ENCODE measurements at regions not wholly inside any gene's neighbourhood (a gene's known extent, or its start where the extent isn't known, plus 50 kb on each side); places are given as distances from the start of the nearest gene placed in this dataset.
"Not testable (repeated sequence)": the region's sequence is repeated elsewhere in the genome, so short reads cannot be mapped to it uniquely, and the experiment has no call there.

DNA sequence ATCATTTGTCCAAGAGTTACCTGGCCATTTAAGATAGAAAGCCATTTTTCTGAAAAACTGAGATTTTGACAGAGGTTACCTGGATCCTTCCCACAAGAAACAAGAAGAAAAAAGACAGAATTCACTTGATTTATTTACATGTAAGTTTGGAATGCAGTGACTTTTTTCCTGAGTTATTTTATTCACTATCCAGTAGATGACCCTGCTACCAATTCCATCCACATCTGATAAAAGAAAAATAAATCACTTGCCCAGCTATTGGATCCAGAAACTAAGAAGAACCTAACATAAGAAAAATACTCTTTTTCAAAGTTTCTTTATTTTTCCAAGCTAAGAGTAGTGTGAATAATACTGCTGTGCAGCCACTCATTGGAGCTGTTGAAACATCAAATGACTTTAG, 275.2 kb downstream of the CETN3 start:
- DNase-seq (ENCODE audit: low read depth), result no peak

GRCh38 chr5:90133941-90134340, 275.6 kb downstream of the CETN3 start:
- DNase-seq (ENCODE audit: low read depth), result no peak

DNA sequence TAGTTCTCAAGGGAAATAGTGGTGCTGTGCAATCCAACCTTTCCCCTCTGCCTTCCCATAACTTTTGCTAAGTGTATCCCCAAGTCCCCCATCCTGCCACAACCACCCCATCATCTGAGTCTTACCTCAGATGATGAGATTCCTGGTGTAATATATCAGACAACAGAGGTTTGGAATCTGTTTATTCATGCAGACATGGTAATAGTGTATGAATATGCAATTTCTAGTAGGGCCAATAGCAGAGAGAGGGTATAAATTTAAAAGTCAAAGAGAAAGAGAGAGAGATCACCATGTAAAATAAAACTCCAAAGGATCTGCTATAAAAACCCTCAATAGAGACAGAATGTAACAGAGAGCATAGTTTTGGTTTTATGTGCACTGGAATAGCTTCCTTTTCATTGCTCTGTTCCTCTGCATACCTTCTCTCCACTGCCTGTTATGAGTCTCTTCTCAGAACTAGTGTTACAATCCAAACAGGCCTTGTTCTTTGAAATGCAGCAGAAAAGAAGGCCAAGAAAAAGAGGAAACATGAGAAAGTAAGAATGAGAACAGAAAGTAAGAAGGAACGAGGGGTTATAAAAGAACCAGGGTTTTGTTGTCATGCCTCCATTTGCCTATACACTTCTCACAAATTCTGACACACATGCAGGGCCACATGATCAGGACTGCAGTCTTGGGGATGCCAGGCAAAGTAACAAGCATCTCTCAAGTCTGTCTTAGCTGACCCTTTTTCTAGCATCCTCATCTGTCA, 278.0 kb downstream of the CETN3 start:
- DNase-seq (ENCODE audit: low read depth), result no peak

DNA sequence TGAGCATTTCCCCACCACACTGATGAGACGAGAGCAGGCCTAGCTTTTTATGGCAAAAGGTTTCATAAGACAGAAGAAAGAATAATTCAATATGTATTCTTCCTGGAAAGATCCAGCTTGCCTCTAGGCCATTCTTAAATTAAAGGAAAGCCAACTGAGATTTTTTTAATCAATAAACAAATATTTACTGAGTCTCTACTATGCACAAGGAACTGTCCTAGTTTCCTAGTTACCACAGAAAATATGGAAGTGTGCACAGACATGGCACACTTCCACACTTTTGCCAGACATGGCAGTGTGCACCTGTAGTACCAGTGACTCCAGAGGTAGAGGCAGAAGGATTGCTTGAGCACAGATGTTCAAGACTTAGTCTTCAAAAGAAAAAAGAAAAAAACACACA, 281.0 kb downstream of the CETN3 start:
- no peak for DNase-seq (ENCODE audit: low read depth)

- no peak for DNase-seq (ENCODE audit: low read depth)
Measured at GRCh38 chr5:90119531-90119971, 290.0 kb downstream of the CETN3 start.

DNA sequence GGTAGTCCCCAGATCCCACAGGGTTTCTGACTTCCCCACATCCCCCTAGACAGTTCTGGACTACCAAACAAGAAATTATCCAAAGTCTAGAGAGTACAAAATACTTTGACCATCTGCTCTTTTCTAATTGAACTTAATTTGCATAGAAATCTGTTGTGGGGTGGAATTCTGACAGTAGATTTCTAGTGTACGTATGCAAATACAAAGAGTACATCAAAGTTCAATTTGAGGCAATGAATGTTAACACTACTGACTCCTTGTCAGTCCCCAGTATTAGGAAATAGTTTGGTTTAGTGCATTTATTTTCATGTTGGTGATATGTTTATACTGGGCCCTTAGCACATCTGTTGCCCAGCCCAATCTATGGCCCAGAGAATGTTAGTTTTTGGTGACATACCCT, 292.6 kb downstream of the CETN3 start:
- DNase-seq (ENCODE audit: low read depth), result no peak

GRCh38 chr5:90113108-90113507, 296.4 kb downstream of the CETN3 start:
- no peak for DNase-seq (ENCODE audit: low read depth)

DNA sequence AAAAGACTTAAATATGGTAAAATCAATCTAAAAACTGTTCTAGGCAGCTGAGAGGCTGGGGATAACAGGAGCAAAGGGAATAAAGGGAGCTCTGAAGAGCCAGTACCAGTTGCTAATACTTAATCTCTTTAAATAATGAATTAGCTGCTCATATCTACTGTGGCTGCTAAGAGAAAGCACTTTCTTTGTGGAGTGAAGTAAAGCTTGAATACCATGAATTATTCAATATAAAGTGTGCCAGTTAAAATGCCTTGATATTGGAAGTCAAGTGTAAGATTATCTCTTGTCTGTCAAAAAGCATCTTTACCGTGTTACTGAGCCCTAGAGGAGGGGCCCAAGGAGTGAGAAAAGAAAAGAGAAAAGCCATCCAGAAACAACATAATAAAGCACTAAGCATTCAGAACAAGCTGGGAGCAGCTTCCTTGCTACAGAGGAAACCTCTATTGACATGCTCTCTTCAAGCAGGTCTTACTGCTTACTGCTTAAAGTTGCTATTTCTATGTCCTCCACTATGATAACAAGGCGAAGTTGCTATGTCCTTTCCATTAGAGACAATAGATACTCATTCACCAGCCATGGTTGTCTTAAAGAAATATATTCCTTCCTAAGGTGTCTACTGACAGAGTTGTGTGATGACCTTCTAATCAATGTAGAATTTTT, 297.4 kb downstream of the CETN3 start:
- DNase-seq (ENCODE audit: low read depth), result no peak

- DNase-seq (ENCODE audit: low read depth), result no peak
Measured at GRCh38 chr5:90111364-90112032, 298.1 kb downstream of the CETN3 start.

DNA sequence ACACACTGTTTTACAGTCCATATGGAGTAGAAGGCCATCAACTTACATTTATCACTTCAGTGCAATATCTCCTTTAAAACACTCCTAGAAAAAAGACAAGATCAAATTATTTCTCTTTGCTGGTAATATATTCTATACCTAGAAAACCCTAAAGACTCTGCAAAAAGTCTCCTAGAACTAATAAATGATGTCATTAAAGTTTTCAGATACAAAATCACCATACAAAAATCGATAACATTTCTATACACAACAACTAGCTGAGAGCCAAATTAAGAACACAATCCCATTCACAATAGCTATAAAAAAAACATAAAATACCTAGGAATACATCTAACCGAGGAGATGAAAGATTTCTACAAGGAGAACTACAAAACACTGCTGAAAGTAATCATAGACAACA, 300.3 kb downstream of the CETN3 start:
- no peak for DNase-seq (ENCODE audit: low read depth)

- DNase-seq (ENCODE audit: low read depth), result no peak
Measured at GRCh38 chr5:90099099-90099498, 310.5 kb downstream of the CETN3 start.

DNA sequence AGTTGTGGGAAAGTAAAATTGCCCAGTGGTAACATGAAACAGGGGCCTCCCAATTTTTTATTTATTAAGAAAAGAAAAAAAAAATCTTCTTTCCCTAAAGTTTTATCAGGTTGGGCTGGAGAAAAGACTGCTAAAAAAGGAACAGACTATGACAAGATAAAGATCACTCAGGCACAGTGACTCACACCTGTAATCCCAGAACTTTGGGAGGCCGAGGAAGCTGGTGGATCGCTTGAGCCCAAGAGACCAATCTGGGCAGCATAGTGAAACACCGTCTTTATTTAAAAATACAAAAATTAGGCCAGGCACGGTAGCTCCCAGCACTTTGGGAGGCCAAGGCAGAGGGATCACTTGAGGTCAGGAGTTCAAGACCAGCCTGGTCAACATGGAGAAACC, 312.5 kb downstream of the CETN3 start:
- no peak for DNase-seq (ENCODE audit: low read depth)

DNA sequence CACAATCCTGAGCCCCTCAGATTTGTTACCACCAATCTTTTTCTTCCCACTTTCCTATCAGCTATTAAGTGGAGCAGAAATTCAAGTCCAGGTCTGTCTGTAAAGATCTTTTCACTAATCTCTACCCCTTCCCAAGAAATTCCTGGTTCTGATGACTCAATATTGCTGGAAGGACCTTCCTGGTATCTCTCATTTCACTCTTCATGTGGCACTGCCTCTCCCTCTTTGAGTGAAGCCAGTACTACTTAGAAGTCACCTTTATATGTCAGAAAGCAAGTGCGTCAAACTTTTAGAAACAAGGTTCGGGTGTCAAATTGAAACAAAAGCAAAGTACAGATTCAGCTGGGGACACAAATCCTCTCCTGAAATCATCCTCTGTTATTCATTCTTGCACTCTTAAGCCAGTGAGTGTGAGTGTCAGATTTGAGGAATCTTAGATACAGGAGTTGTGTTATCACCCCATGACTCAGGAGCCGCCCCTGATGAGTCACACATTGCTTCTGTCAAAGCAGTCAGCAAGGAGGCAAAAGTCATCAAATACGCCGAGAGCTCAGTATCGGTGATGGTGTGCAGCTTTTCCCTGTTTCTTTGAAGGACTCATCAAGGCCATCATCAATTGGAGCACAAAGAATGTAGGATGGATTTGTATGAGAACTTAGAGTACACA, 313.0 kb downstream of the CETN3 start:
- DNase-seq (ENCODE audit: low read depth), result peak; percentile 60

GRCh38 chr5:90095292-90096060, 314.1 kb downstream of the CETN3 start:
- DNase-seq (ENCODE audit: low read depth), result no peak

- no peak for DNase-seq (ENCODE audit: low read depth)
Measured at GRCh38 chr5:90093751-90094485, 315.6 kb downstream of the CETN3 start.

DNA sequence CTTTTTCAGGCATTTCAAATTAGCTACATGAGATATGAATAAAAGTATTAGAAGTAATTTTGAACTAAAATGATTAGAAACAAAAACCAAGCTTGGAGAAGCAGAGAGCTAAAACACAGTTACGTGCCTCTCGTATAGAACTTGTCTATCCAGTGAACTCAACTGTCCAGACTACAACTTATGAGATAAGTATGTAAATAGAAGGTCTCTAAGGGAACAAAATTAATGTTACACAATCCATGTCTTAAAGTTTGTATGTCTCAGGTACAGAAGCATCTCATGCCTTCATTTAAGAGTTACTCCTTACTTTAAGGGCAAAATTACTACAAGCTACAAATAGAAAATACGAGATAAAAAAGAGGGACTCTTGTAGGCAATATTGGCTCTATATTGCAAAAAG, 316.8 kb downstream of the CETN3 start:
- DNase-seq (ENCODE audit: low read depth), result no peak

GRCh38 chr5:90084342-90084741, 325.2 kb downstream of the CETN3 start:
- no peak for DNase-seq (ENCODE audit: low read depth)

DNA sequence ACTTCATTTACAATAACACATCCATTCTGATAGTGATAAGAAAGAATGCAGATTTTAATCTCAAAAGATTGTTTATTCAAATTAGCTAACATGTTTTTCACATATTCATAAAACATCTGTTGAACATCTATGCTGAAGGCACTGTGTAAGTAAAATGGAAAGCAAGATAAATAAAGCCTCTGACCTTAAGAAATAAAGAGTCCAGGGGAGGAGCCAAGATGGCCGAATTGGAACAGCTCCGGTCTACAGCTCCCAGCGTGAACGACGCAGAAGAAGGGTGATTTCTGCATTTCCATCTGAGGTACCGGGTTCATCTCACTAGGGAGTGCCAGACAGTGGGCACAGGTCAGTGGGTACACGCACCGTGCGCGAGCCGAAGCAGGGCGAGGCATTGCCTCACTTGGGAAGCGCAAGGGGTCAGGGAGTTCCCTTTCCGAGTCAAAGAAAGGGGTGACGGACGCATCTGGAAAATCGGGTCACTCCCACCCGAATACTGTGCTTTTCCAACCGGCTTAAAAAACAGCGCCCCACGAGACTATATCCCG, 336.5 kb downstream of the CETN3 start:
- DNase-seq (ENCODE audit: low read depth), result not testable (repeated sequence)

GRCh38 chr5:90071656-90072055, 337.9 kb downstream of the CETN3 start:
- DNase-seq (ENCODE audit: low read depth), result no peak

- no peak for DNase-seq (ENCODE audit: low read depth)
Measured at GRCh38 chr5:90071066-90071465, 338.5 kb downstream of the CETN3 start.

GRCh38 chr5:90066920-90067319, 342.6 kb downstream of the CETN3 start:
- DNase-seq (ENCODE audit: low read depth), result no peak

All from ELR (cell line).